Nephron (organoid): ENCODE measurements at regions not wholly inside any gene's neighbourhood (a gene's known extent, or its start where the extent isn't known, plus 50 kb on each side); places are given as distances from the start of the nearest gene placed in this dataset.

Source experiments
- H3K27ac Mint-ChIP-seq, 3 experiments: 2 replicates each; pipeline ENCODE4 v1.8.0; 2020; ENCODE audit warnings: mixed read lengths in 3 of 3, mild to moderate bottlenecking in 2 of 3, moderate library complexity in 1 of 3
- H3K27me3 Mint-ChIP-seq: 2 replicates; pipeline ENCODE4 v1.8.0; 2021; ENCODE audit warnings: low read depth, mild to moderate bottlenecking, moderate library complexity, mixed read lengths
- H3K36me3 Mint-ChIP-seq: 2 replicates; pipeline ENCODE4 v1.8.0; 2020; ENCODE audit warnings: low read depth, mixed read lengths
- H3K4me1 Mint-ChIP-seq: 2 replicates; pipeline ENCODE4 v1.8.0; 2020; ENCODE audit warnings: mixed read lengths
- H3K4me3 Mint-ChIP-seq, 3 experiments: 2 replicates each; pipeline ENCODE4 v1.8.0; 2020; ENCODE audit warnings: mild to moderate bottlenecking in 3 of 3, mixed read lengths in 3 of 3, moderate library complexity in 2 of 3
- H3K9me3 Mint-ChIP-seq: 2 replicates; pipeline ENCODE4 v1.8.0; 2020; ENCODE audit warnings: mixed read lengths
- TF ChIP-seq, protein P1 (sequence below), 3 experiments: fragments of 200-600 bp; sonication (generic); IDR thresholded peaks; one replicate each; pipeline ENCODE4 v1.5.0; 2021; ENCODE audit warnings: antibody characterized with exemption in 3 of 3; ENCODE audit not compliant: unreplicated experiment in 3 of 3

- Mint-ChIP-seq H3K36me3 (no peaks in the 10 kb centered on the region), H3K9me3 (no peaks in the 10 kb centered on the region), H3K27ac (no peak overlapping the region), H3K27me3 (no peaks in the 10 kb centered on the region), H3K4me1 (no peaks in the 10 kb centered on the region), H3K4me3 (no peak overlapping the region)
- TF ChIP-seq, protein P1, sequence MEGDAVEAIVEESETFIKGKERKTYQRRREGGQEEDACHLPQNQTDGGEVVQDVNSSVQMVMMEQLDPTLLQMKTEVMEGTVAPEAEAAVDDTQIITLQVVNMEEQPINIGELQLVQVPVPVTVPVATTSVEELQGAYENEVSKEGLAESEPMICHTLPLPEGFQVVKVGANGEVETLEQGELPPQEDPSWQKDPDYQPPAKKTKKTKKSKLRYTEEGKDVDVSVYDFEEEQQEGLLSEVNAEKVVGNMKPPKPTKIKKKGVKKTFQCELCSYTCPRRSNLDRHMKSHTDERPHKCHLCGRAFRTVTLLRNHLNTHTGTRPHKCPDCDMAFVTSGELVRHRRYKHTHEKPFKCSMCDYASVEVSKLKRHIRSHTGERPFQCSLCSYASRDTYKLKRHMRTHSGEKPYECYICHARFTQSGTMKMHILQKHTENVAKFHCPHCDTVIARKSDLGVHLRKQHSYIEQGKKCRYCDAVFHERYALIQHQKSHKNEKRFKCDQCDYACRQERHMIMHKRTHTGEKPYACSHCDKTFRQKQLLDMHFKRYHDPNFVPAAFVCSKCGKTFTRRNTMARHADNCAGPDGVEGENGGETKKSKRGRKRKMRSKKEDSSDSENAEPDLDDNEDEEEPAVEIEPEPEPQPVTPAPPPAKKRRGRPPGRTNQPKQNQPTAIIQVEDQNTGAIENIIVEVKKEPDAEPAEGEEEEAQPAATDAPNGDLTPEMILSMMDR (IDR thresholded peaks at IDR 0.05; ENCODE audit: unreplicated experiment in 3 of 3): no peak
Observed at GRCh38 chr2:142218471-142218870, 87.7 kb upstream of the LRP1B start.

GRCh38 chr2:142217804-142218203 is 87.0 kb upstream of the LRP1B start:
- no peaks in the 10 kb centered on the region for H3K36me3 Mint-ChIP-seq
- no peak overlapping the region for H3K27ac Mint-ChIP-seq
- H3K9me3 Mint-ChIP-seq: no peaks in the 10 kb centered on the region
- TF ChIP-seq, protein P1 (IDR thresholded peaks at IDR 0.05; ENCODE audit: unreplicated experiment in 3 of 3): no peak
- H3K27me3 Mint-ChIP-seq: no peaks in the 10 kb centered on the region
- H3K4me3 Mint-ChIP-seq: no peak overlapping the region
- H3K4me1 Mint-ChIP-seq: no peaks in the 10 kb centered on the region

- no peaks in the 10 kb centered on the region for H3K27me3 Mint-ChIP-seq
- TF ChIP-seq, protein P1 (IDR thresholded peaks at IDR 0.05; ENCODE audit: unreplicated experiment in 3 of 3): no peak
- no peaks in the 10 kb centered on the region for H3K9me3 Mint-ChIP-seq
- H3K4me1 Mint-ChIP-seq: no peaks in the 10 kb centered on the region
- H3K36me3 Mint-ChIP-seq: no peaks in the 10 kb centered on the region
- H3K27ac Mint-ChIP-seq: no peak overlapping the region
- H3K4me3 Mint-ChIP-seq: no peak overlapping the region
Observed at GRCh38 chr2:142200062-142200461, 69.2 kb upstream of the LRP1B start.

- H3K27ac Mint-ChIP-seq: no peak overlapping the region
- H3K27me3 Mint-ChIP-seq: no peaks in the 10 kb centered on the region
- no peaks in the 10 kb centered on the region for H3K4me1 Mint-ChIP-seq
- TF ChIP-seq, protein P1 (IDR thresholded peaks at IDR 0.05; ENCODE audit: unreplicated experiment in 3 of 3): no peak
- no peak overlapping the region for H3K4me3 Mint-ChIP-seq
- no peaks in the 10 kb centered on the region for H3K9me3 Mint-ChIP-seq
- no peaks in the 10 kb centered on the region for H3K36me3 Mint-ChIP-seq
Observed at GRCh38 chr2:142199073-142199472, 68.3 kb upstream of the LRP1B start.

- Mint-ChIP-seq H3K27ac (no peak overlapping the region), H3K4me3 (no peak overlapping the region), H3K27me3 (no peaks in the 10 kb centered on the region), H3K9me3 (no peaks in the 10 kb centered on the region), H3K36me3 (no peaks in the 10 kb centered on the region), H3K4me1 (no peaks in the 10 kb centered on the region)
- TF ChIP-seq, protein P1 (IDR thresholded peaks at IDR 0.05; ENCODE audit: unreplicated experiment in 3 of 3): no peak
Observed at GRCh38 chr2:142190805-142191204, 60.0 kb upstream of the LRP1B start.

GRCh38 chr2:142189501-142189900 is 58.7 kb upstream of the LRP1B start:
- no peak overlapping the region for H3K27ac Mint-ChIP-seq
- TF ChIP-seq, protein P1 (IDR thresholded peaks at IDR 0.05; ENCODE audit: unreplicated experiment in 3 of 3): no peak
- H3K4me1 Mint-ChIP-seq: no peaks in the 10 kb centered on the region
- no peaks in the 10 kb centered on the region for H3K27me3 Mint-ChIP-seq
- no peaks in the 10 kb centered on the region for H3K9me3 Mint-ChIP-seq
- no peaks in the 10 kb centered on the region for H3K36me3 Mint-ChIP-seq
- H3K4me3 Mint-ChIP-seq: no peak overlapping the region
